Caki2 (cell line): ENCODE measurements at regions not wholly inside any gene's neighbourhood (a gene's known extent, or its start where the extent isn't known, plus 50 kb on each side); places are given as distances from the start of the nearest gene placed in this dataset.
"Not testable (repeated sequence)": the region's sequence is repeated elsewhere in the genome, so short reads cannot be mapped to it uniquely, and the experiment has no call there.

Source experiments
- DNase-seq: peaks from one replicate; pipeline ENCODE4 v3.0.0-alpha.2; 2015; ENCODE audit warnings: low read depth
- in situ Hi-C: cut with HindIII; loops from 2 replicates; pipeline ENCODE4 v1.10.0; 2016; ENCODE audit warnings: low sequenced_read_pairs, low pct_unique_long_range_greater_than_20kb, mixed read lengths

GRCh38 chr6:168939796-168940195 lies 313.9 kb downstream of the THBS2 start:
- DNase-seq = no peak
- in situ Hi-C loops = no loop called here

DNA sequence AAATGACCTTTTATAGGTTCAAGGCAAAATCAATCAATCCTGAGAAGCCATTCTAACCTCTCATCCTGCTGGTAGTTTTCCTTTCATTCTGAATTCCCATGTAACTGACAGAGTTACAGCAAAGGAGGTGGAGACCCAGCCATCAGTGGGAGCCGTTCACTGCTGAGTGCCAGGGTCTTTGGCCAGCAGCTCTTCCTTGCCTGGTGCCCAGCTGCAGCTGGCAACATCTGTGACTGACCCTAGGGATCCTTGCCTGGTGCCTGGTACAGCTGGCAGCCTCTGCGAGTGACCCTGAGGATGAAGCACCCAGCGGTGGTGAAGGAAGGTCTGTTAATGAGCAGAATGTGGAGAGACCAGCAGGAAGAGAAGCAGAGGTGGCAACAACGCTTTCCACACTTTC lies 314.6 kb downstream of the THBS2 start:
- DNase-seq = no peak
- in situ Hi-C loops = no loop called here

DNA sequence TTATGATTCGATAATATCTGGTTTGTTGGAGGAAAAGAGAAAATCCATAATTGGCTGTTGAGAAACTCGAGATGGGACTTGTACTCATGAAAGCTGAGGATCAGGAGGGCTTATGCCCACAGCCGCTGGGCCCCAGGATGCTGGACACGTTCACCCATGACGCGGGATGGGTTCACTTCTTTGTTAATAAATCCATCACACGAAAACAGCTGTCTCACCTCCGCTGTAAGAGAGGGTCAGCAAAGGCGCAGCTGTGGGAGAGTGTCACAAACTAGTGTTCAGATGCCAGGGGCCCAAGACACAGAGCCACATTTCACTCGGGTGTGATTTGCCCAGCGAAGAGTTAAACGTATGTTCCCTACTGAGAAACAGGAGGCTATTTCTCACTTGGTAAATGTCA lies 315.1 kb downstream of the THBS2 start:
- DNase-seq = no peak
- in situ Hi-C loops = no loop called here

DNA sequence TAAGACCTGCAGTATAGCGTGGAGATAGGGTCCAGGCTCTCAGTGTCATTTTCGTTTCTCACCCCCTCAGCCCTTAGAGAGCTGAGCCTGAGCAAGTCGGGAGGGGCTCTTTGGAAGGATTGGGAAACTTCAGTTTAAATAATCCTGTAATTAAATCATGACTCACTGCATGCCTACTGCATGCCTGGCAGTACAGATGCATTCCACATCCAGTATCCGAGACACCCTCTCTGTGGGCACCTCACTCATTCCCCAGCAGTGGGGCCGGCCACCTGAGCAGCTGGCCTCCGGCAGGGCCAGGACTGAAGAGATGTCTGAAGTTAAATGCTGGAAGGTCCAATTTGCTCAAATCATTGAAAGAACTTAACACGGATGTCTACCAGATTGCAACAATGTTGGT lies 316.6 kb downstream of the THBS2 start:
- in situ Hi-C loops = no loop called here
- DNase-seq = no peak

- in situ Hi-C loops = no loop called here
- no peak for DNase-seq
Observed at GRCh38 chr6:168935628-168936010, 318.0 kb downstream of the THBS2 start.

DNA sequence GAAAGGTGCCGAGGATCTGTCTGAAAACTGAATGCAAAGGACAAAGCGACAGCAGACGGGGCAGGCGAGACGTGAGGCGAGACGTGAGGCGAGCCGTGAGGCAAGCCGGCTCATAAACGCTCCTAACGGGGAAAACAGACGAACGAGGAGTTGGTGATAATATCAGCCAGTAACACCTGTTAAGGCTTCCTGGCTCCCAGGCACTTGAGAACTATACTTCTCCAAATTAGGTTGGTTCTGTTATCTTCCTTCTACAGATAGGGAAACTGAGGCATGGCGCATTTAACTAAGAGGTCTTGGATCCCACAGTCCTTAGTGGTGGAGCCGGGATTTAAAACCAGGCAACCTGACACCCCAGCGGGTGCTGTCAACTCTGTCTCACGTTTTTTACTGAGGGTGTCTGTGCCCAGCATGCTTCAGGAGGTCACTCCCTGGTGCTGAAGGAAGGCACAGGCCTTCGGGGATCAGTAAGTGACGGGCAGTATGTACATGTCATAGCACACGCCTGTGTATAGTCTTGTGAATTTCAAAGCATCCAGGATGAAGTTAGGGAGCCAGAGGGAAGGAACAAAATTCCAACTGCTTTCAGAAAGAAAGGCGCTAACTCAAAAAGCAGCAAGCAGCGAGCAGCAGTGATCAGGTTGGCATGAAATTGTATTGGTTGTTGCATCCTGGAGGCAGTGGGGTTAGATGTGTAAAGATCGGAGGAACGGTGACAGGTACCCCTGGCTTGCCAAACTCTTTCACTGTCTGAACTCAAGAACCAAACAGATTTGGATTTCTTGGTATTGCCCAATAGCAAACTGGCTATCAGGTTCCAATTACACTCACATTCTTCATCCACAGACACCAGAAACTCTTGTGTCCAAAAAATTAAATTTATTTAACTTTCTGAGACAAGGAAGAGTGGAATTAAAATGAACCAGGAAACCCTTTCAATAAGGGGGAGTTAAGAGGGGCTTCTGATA lies 318.7 kb downstream of the THBS2 start:
- in situ Hi-C loops = no loop called here
- DNase-seq = no peak

GRCh38 chr6:168932171-168932570 lies 321.5 kb downstream of the THBS2 start:
- in situ Hi-C loops, DNase-seq: not testable (repeated sequence)

DNA sequence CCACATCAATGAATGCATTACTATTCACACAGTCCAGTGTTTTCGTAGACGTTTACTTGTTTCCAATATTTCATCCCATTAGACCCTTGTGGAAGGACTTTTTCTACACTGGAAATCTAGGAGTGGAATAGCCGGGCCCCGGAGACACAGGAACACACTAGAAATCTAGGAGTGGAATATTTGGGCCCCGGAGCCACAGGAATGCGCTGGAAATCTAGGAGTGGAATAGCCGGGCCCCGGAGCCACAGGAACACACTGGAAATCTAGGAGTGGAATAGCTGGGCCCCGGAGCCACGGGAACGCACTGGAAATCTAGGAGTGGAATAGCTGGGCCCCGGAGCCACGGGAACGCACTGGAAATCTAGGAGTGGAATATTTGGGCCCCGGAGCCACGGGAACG lies 322.6 kb downstream of the THBS2 start:
- DNase-seq, in situ Hi-C loops: not testable (repeated sequence)

GRCh38 chr6:168929871-168930450 lies 323.7 kb downstream of the THBS2 start:
- in situ Hi-C loops = no loop called here
- no peak for DNase-seq

DNA sequence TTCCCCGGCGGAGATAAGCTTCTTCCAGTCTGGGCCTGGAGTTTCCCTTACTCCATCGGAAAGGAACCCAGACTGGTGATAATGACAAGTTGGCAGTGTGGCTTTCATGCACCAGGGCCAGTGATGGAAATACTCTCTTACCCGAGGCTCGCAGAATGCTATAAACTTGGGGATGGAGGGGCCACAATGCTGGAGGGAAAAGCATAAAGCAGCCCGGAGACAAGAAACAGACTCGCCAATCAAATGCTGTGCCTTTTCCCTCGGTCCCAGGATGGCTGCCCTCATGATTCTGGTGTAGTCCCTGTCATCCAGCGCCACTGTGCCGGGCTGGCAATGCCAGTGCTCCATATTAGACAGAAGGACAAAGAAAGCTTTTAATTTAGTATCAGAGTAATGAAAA lies 325.6 kb downstream of the THBS2 start:
- in situ Hi-C loops = no loop called here
- no peak for DNase-seq

DNA sequence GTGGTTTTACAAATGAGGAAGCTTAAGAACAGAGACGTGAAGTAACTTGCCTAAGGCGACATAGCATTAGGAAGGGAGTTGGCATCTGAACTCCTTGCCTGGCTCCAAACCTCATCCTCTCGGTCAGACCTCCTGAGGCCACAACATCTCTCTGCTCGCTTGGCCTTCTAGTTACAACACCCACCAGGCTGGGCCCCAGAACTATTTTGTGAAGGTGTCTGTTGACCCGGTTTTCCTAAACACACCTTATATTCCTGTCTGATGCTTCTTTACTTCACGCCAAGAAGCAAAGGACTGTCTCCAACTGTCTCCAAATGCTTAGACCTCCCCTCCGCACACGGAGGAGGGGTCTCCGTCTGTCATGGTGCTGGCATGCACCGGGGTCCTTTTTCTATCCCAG lies 326.6 kb downstream of the THBS2 start:
- in situ Hi-C loops = no loop called here
- DNase-seq = no peak

GRCh38 chr6:168926306-168926705 lies 327.3 kb downstream of the THBS2 start:
- no peak for DNase-seq
- in situ Hi-C loops = no loop called here

DNA sequence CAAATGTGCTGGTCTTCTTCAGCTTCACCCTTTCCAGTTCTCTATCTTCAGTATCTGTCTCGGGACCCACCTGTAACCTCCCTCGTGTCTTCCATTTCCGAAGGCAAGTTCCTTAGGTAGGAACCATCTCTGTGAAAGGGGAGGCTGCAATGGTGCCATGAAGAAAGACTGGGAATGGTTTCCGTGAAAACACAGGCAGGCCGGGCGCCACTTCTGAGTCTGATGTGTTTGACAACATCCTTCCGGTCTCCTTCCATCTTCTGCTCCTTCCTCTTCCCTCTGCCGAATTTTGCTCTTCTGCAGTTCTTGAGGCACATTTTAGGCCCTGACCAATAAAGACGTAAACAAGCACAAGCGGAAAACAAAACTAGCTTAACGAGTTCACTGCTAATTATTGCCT lies 328.0 kb downstream of the THBS2 start:
- in situ Hi-C loops = no loop called here
- DNase-seq = no peak

GRCh38 chr6:168923171-168923570 lies 330.5 kb downstream of the THBS2 start:
- no peak for DNase-seq
- in situ Hi-C loops = no loop called here

DNA sequence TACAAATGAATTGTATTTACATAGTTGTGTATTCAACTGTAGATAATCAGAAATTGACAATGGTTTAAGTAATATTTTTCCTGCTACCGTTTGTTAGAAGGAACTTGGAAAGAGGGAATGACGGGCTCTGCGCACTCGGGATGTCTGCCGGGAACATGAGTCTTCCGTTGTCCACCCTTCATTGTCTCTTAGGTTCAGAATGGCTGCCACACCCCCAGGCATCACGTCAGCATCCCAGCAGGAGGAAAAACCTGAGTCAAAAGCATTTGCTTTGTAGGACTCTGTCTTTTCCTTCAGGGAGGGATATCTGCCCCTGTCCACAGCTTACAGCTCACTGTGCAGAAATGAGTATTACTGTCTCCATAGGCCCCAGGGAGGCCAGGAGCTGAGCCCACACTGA lies 331.2 kb downstream of the THBS2 start:
- DNase-seq = no peak
- in situ Hi-C loops = no loop called here

DNA sequence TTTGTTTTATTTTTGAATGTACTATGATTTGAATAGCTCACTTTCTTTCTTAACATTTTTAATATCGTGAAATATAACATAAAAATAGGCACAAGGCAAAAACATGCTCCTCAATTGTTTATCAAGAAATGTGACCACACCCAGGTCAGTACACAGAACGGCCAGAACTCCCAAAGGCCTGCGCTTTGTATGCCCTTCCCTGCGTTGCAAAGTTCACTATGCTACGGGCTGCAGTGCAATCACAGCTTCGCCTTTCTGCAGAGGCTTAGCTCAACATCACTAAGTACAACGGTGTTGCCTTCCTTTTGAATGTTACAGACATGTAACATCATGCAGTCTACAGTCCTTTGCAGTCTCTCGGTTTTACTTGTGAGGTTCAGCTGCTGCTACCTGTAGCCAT lies 333.4 kb downstream of the THBS2 start:
- in situ Hi-C loops = no loop called here

GRCh38 chr6:168919470-168920179 lies 334.0 kb downstream of the THBS2 start:
- in situ Hi-C loops = no loop called here
- no peak for DNase-seq

More for the DNA sequence above, 333.4 kb downstream of the THBS2 start:
- DNase-seq = no peak

- DNase-seq = no peak
- in situ Hi-C loops = no loop called here
Observed at GRCh38 chr6:168916576-168917211, 337.0 kb downstream of the THBS2 start.

DNA sequence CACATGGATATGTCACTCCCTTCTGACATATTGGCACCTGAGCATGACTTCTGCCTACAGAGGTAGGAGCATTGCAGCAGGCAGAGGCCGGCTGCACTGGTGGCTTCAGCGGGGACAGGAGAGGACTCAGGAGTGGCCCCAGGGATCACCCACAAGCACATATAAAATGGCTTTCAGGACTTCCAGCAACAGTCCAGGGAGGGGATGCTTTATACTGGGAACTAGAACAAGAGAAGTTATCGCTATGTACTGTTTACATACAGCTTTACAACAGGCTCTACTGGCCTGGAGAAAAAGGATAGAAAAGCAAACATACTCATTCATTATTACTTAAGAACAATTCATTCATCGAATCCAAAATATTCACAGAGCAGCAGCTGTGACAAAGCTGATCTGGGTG lies 337.8 kb downstream of the THBS2 start:
- no peak for DNase-seq
- in situ Hi-C loops = no loop called here
